ENCODE measurements at regions not wholly inside any gene's neighbourhood (a gene's known extent, or its start where the extent isn't known, plus 50 kb on each side); places are given as distances from the start of the nearest gene placed in this dataset.

GRCh38 chr14:38405851-38406635, 150.2 kb upstream of the CLEC14A start:
- H3K27ac ChIP-seq (ENCODE audit: low read depth in 1 of 2, low read length in 2 of 2) = no peak overlapping the region
- Mint-ChIP-seq H3K9me3 (no peaks in the 10 kb centered on the region), H3K4me3 (no peak overlapping the region), H3K27me3 (no peaks in the 10 kb centered on the region), H3K27ac (no peak overlapping the region), H3K4me1 (ENCODE audit: low read depth) (no peaks in the 10 kb centered on the region), H3K36me3 (ENCODE audit: low read depth) (no peaks in the 10 kb centered on the region)
- ChIA-PET CTCF (no interaction called here), POLR2A (no interaction called here)
- H3K4me1 ChIP-seq (ENCODE audit: insufficient read depth, low read length) = no peaks in the 10 kb centered on the region
- no peak for DNase-seq
- no peaks in the 10 kb centered on the region for H3K27me3 ChIP-seq (ENCODE audit: control insufficient read depth in 1 of 2, insufficient read depth in 2 of 2, low read length in 2 of 2)
- TF ChIP-seq CTCF (IDR thresholded peaks at IDR 0.05) = no peak
- no peaks in the 10 kb centered on the region for H3K9me3 ChIP-seq (ENCODE audit: control insufficient read depth in 1 of 2, insufficient read depth in 1 of 2, low read length in 2 of 2)
- H3K4me3 ChIP-seq (ENCODE audit: low read length) = no peak overlapping the region
- ATAC-seq (ENCODE audit: poor library complexity) = no peak
- no peaks in the 10 kb centered on the region for H3K36me3 ChIP-seq (ENCODE audit: insufficient read depth, low read length)
- intact Hi-C loops (cut with DNase I, micrococcal nuclease) = no loop called here

GRCh38 chr14:38404616-38405015, 148.7 kb upstream of the CLEC14A start:
- intact Hi-C loops (cut with DNase I, micrococcal nuclease) = no loop called here
- Mint-ChIP-seq H3K36me3 (ENCODE audit: low read depth) (no peaks in the 10 kb centered on the region), H3K4me1 (ENCODE audit: low read depth) (no peaks in the 10 kb centered on the region), H3K27ac (no peak overlapping the region), H3K9me3 (no peaks in the 10 kb centered on the region), H3K4me3 (no peak overlapping the region), H3K27me3 (no peaks in the 10 kb centered on the region)
- H3K9me3 ChIP-seq (ENCODE audit: control insufficient read depth in 1 of 2, insufficient read depth in 1 of 2, low read length in 2 of 2) = no peaks in the 10 kb centered on the region
- CTCF ChIA-PET = no interaction called here
- H3K36me3 ChIP-seq (ENCODE audit: insufficient read depth, low read length) = no peaks in the 10 kb centered on the region
- H3K27ac ChIP-seq (ENCODE audit: low read depth in 1 of 2, low read length in 2 of 2) = no peak overlapping the region
- no peaks in the 10 kb centered on the region for H3K27me3 ChIP-seq (ENCODE audit: control insufficient read depth in 1 of 2, insufficient read depth in 2 of 2, low read length in 2 of 2)
- no peak for TF ChIP-seq CTCF (IDR thresholded peaks at IDR 0.05)
- H3K4me1 ChIP-seq (ENCODE audit: insufficient read depth, low read length) = no peaks in the 10 kb centered on the region
- no peak for DNase-seq
- no peak for ATAC-seq (ENCODE audit: poor library complexity)
- no peak overlapping the region for H3K4me3 ChIP-seq (ENCODE audit: low read length)
- POLR2A ChIA-PET = no interaction called here

- H3K27ac Mint-ChIP-seq = no peak overlapping the region
Observed at GRCh38 chr14:38404100-38404541, 148.2 kb upstream of the CLEC14A start.

More at GRCh38 chr14:38404100-38404541, 148.2 kb upstream of the CLEC14A start:
- Histone ChIP-seq H3K27me3 (ENCODE audit: control insufficient read depth in 1 of 2, insufficient read depth in 2 of 2, low read length in 2 of 2) (no peaks in the 10 kb centered on the region), H3K4me1 (ENCODE audit: insufficient read depth, low read length) (no peaks in the 10 kb centered on the region), H3K9me3 (ENCODE audit: control insufficient read depth in 1 of 2, insufficient read depth in 1 of 2, low read length in 2 of 2) (no peaks in the 10 kb centered on the region), H3K4me3 (ENCODE audit: low read length) (no peak overlapping the region), H3K27ac (ENCODE audit: low read depth in 1 of 2, low read length in 2 of 2) (no peak overlapping the region), H3K36me3 (ENCODE audit: insufficient read depth, low read length) (no peaks in the 10 kb centered on the region)
- ATAC-seq (ENCODE audit: poor library complexity) (no peak), DNase-seq (no peak)
- no peak for TF ChIP-seq CTCF (IDR thresholded peaks at IDR 0.05)
- Mint-ChIP-seq H3K4me3 (no peak overlapping the region), H3K9me3 (no peaks in the 10 kb centered on the region), H3K4me1 (ENCODE audit: low read depth) (no peaks in the 10 kb centered on the region), H3K36me3 (ENCODE audit: low read depth) (no peaks in the 10 kb centered on the region), H3K27me3 (no peaks in the 10 kb centered on the region)
- POLR2A ChIA-PET = no interaction called here
- intact Hi-C loops (cut with DNase I, micrococcal nuclease) = no loop called here
- CTCF ChIA-PET = no interaction called here
